GM12878 (cell line): ENCODE measurements at regions not wholly inside any gene's neighbourhood (a gene's known extent, or its start where the extent isn't known, plus 50 kb on each side); places are given as distances from the start of the nearest gene placed in this dataset.

Experiments
- BRCA1 ChIP-seq: IDR thresholded peaks from 2 replicates; pipeline ENCODE4 v1.6.1; 2011; ENCODE audit warnings: low read depth, low read length, improper control_type of control experiment
- CEBPZ ChIP-seq: fragments of 150-350 bp; IDR thresholded peaks from 2 replicates; pipeline ENCODE4 v1.6.1; 2016; ENCODE audit warnings: low read depth, low read length
- CTCF ChIP-seq, 3 experiments: IDR thresholded peaks in 2 of 3; conservative IDR thresholded peaks in 1 of 3; 2 replicates each; pipeline ENCODE4 v1.5.1; 2011; ENCODE audit warnings: low read depth in 3 of 3, low read length in 3 of 3, mild to moderate bottlenecking in 3 of 3, control low read depth in 2 of 3, moderate library complexity in 2 of 3, inconsistent platforms in 1 of 3, mixed read lengths in 1 of 3; ENCODE audit not compliant: control insufficient read depth in 2 of 3, insufficient read depth in 1 of 3; ENCODE audit errors: extremely low read depth in 1 of 3
- E2F4 ChIP-seq: IDR thresholded peaks from 2 replicates; pipeline ENCODE4 v1.6.1; 2012; ENCODE audit warnings: low read depth, low read length, improper control_type of control experiment
- EGR1 ChIP-seq, 2 experiments: IDR thresholded peaks; 1 replicate in 1 of 2; 2 replicates in 1 of 2; pipeline ENCODE4 v1.6.1; 2011 to 2012; ENCODE audit warnings: low read depth in 2 of 2, low read length in 2 of 2, borderline replicate concordance in 1 of 2, mild to moderate bottlenecking in 1 of 2, moderate library complexity in 1 of 2
- EZH2 ChIP-seq: IDR thresholded peaks from 2 replicates; pipeline ENCODE4 v1.6.1; 2012; ENCODE audit warnings: low read depth, mild to moderate bottlenecking, control low read depth, inconsistent platforms, low read length, borderline replicate concordance; ENCODE audit not compliant: control insufficient read depth
- GABPA ChIP-seq: IDR thresholded peaks from 2 replicates; pipeline ENCODE4 v1.6.1; 2014; ENCODE audit warnings: antibody characterized with exemption, low read depth, mild to moderate bottlenecking, inconsistent platforms
- PML ChIP-seq: IDR thresholded peaks from 2 replicates; pipeline ENCODE4 v1.6.1; 2012; ENCODE audit warnings: low read length, inconsistent platforms
- POLR2A ChIP-seq: IDR thresholded peaks from 2 replicates; pipeline ENCODE4 v1.6.1; 2011; ENCODE audit warnings: low read depth, mild to moderate bottlenecking, low read length
- POLR2AphosphoS5 ChIP-seq: IDR thresholded peaks from 2 replicates; pipeline ENCODE4 v1.6.1; 2011; ENCODE audit warnings: mild to moderate bottlenecking, low read length, inconsistent platforms
- SREBF2 ChIP-seq: IDR thresholded peaks from 2 replicates; pipeline ENCODE4 v1.6.1; 2012; ENCODE audit warnings: mild to moderate bottlenecking, low read length
- YY1 ChIP-seq: IDR thresholded peaks from 2 replicates; pipeline ENCODE4 v1.6.1; 2011; ENCODE audit warnings: low read depth, mild to moderate bottlenecking, low read length
- ZNF24 ChIP-seq: fragments of 450-650 bp; IDR thresholded peaks from 2 replicates; pipeline ENCODE4 v1.6.1; 2017; ENCODE audit warnings: antibody characterized with exemption, mild to moderate bottlenecking
- ZNF274 ChIP-seq: IDR thresholded peaks from one replicate; pipeline ENCODE4 v1.8.0; 2011; ENCODE audit not compliant: insufficient read length, insufficient read depth

GRCh38 chr4:98728871-98729270 is 70.5 kb upstream of the TSPAN5 start:
- TF ChIP-seq CTCF (IDR thresholded peaks at IDR 0.05 in 2 of 3, conservative IDR thresholded peaks at IDR 0.05 in 1 of 3; ENCODE audit: control insufficient read depth in 2 of 3, extremely low read depth in 1 of 3, insufficient read depth in 1 of 3, low read depth in 3 of 3, low read length in 3 of 3) = no peak
- TF ChIP-seq YY1 = no peak
- TF ChIP-seq ZNF24 = no peak
- no peak for TF ChIP-seq PML
- no peak for TF ChIP-seq EGR1 (IDR thresholded peaks at IDR 0.05; ENCODE audit: borderline replicate concordance in 1 of 2, low read depth in 2 of 2, low read length in 2 of 2)
- TF ChIP-seq POLR2A = no peak
- no peak for TF ChIP-seq EZH2
- TF ChIP-seq E2F4 = no peak
- no peak for TF ChIP-seq CEBPZ
- TF ChIP-seq ZNF274 = no peak
- no peak for TF ChIP-seq SREBF2
- TF ChIP-seq POLR2AphosphoS5 = no peak
- no peak for TF ChIP-seq BRCA1
- TF ChIP-seq GABPA = no peak
